Heart left ventricle (tissue), 13 donors: ENCODE measurements at regions not wholly inside any gene's neighbourhood (a gene's known extent, or its start where the extent isn't known, plus 50 kb on each side); places are given as distances from the start of the nearest gene placed in this dataset.

Experiments used
- CTCF ChIP-seq, 12 donors: fragments of 200-600 bp; sonication (generic) in 4 of 12; IDR thresholded peaks; one replicate each; pipeline versions ENCODE4 v1.5.0 to v1.8.0; 2018 to 2022; ENCODE audit warnings: antibody characterized with exemption in 12 of 12, mild to moderate bottlenecking in 5 of 12
- POLR2A ChIP-seq, 2 donors: fragments of 450-650 bp; IDR thresholded peaks; one replicate each; pipeline ENCODE4 v1.6.1; 2017; ENCODE audit warnings: antibody characterized with exemption in 2 of 2, mild to moderate bottlenecking in 2 of 2, moderate library complexity in 2 of 2
- donor health status: ischemic (EF 13 %, LVEDD 7.1; RV severe dilation, severe dysfunction).
- donor health status: DM: no; HTN: yes; CAD: no.
- donor health status: DM: no; HTN: no; CAD: no.
- donor health status: ischemic (EF 25% LVEDD 6.9; RV normal size, moderate dysfunction).
- donor health status: ischemic (EF 25% LVEDD 5.7; RV mildly dilated, moderate dysfunction).
- donor health status: ischemic (EF 35%, LVEDD 5.7; RV mildly dilated, moderate dysfunction).
- donor health status: nonischemic (EF 11% LVEDD 7.7; RV severe dilation, severe dysfunction).
- donor health status: DM: yes; HTN: yes; CAD: no.
- donor health status: PGD.
- donor health status: ischemic (EF 29% LVEDD 5.4; RV normal size, mild dysfunction).
- donor health status: nonischemic (EF 23%, LVEDD 6.1; RV moderate dilation, normal function).

GRCh38 chr11:106473089-106473722 is 395.7 kb downstream of the AASDHPPT start:
- no peak for TF ChIP-seq POLR2A (IDR thresholded peaks at IDR 0.05)
- no peak for TF ChIP-seq CTCF (IDR thresholded peaks at IDR 0.05)
